Gastroesophageal sphincter (tissue), 4 donors: ENCODE measurements at regions not wholly inside any gene's neighbourhood (a gene's known extent, or its start where the extent isn't known, plus 50 kb on each side); places are given as distances from the start of the nearest gene placed in this dataset.

Experiments
- ATAC-seq: fragments of 150-250 bp; one replicate; pipeline ENCODE4 v1.9.1; 2016; ENCODE audit warnings: mild to moderate bottlenecking, moderate library complexity
- H3K27ac ChIP-seq, 4 donors: fragments of 200-600 bp; sonication (generic) in 3 of 4; 1 replicate in 3 of 4; 2 replicates in 1 of 4; pipeline ENCODE4 v1.5.1; 2016 to 2019
- H3K27me3 ChIP-seq: fragments of 200-600 bp; sonication (generic); one replicate; pipeline ENCODE4 v1.5.1; 2019
- H3K36me3 ChIP-seq, 2 donors: fragments of 200-600 bp; sonication (generic); one replicate each; pipeline ENCODE4 v1.5.1; 2019; ENCODE audit warnings: control low read depth in 1 of 2
- H3K4me1 ChIP-seq, 3 donors: fragments of 200-600 bp; sonication (generic); 1 replicate in 2 of 3; 2 replicates in 1 of 3; pipeline ENCODE4 v1.5.1; 2016 to 2019; ENCODE audit warnings: control low read depth in 2 of 3
- H3K4me3 ChIP-seq, 2 donors: fragments of 200-600 bp; sonication (generic); one replicate each; pipeline ENCODE4 v1.5.1; 2019; ENCODE audit warnings: mild to moderate bottlenecking in 1 of 2, moderate library complexity in 1 of 2
- H3K9me3 ChIP-seq, 3 donors: fragments of 200-600 bp; sonication (generic); one replicate each; pipeline ENCODE4 v1.5.1; 2017 to 2019; ENCODE audit warnings: control low read depth in 2 of 3
- EP300 ChIP-seq: sonication (generic); formaldehyde crosslinking; IDR thresholded peaks from one replicate; pipeline ENCODE4 v1.6.1; 2017; ENCODE audit warnings: antibody characterized with exemption, mild to moderate bottlenecking
- POLR2A ChIP-seq, 2 donors: fragments of 450-650 bp; IDR thresholded peaks; one replicate each; pipeline ENCODE4 v1.6.1; 2017; ENCODE audit warnings: antibody characterized with exemption in 2 of 2, mild to moderate bottlenecking in 2 of 2, moderate library complexity in 1 of 2
- POLR2AphosphoS5 ChIP-seq: sonication (generic); formaldehyde crosslinking; IDR thresholded peaks from one replicate; pipeline ENCODE4 v1.6.1; 2017; ENCODE audit warnings: antibody characterized with exemption
- WGBS, 2 donors: methylation state at CpG; one replicate each; pipeline ENCODE4 v1.1.5; 2018; ENCODE audit warnings: low coverage in 1 of 2; 5-methylcytosine and 5-hydroxymethylcytosine counted together
- TF ChIP-seq, protein P1 (sequence below), 4 experiments: fragments of 200-600 bp in 2 of 4; fragments of 450-650 bp in 2 of 4; sonication (generic) in 1 of 4; IDR thresholded peaks; one replicate each; pipeline ENCODE4 v1.5.1; 2017 to 2019; ENCODE audit warnings: antibody characterized with exemption in 4 of 4, mild to moderate bottlenecking in 2 of 4, moderate library complexity in 2 of 4

- 93% methylated on average over 3 of the region's 3 CpGs; no CpG with 5 or more reads in 1 of the 2 donors for WGBS, 2 donors
- H3K27ac ChIP-seq: no peak overlapping the region
- ATAC-seq: no peak
These were observed 156.2 kb downstream of the PABPC4L start for GRCh38 chr4:134045411-134045810.

DNA sequence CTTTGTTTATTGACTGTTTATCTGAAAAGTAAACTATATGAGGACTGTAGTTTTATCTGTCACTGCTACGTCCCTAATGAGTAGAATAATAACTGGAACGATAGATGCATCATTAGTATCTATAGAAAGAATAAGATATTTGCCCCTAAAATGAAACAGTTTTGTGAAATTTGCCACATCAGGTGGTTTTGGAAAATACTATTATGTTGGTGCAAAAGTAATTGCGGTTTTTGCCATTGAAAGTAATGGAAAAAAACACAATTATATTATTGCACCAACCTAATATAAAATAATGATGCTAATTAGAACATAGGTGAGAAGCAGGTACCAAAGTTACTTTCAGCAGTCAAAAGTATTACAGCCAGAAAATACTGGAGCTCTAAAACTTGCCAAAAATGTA lies 158.3 kb downstream of the PABPC4L start:
- H3K4me3 ChIP-seq: no peak overlapping the region
- ATAC-seq: no peak
- H3K27me3 ChIP-seq: no peaks in the 10 kb centered on the region

More at GRCh38 chr4:134045411-134045810, 156.2 kb downstream of the PABPC4L start:
- Histone ChIP-seq H3K27me3 (no peaks in the 10 kb centered on the region), H3K9me3 (no peaks in the 10 kb centered on the region), H3K4me1 (no peaks in the 10 kb centered on the region), H3K4me3 (no peak overlapping the region), H3K36me3 (no peaks in the 10 kb centered on the region)
- TF ChIP-seq, protein P1, sequence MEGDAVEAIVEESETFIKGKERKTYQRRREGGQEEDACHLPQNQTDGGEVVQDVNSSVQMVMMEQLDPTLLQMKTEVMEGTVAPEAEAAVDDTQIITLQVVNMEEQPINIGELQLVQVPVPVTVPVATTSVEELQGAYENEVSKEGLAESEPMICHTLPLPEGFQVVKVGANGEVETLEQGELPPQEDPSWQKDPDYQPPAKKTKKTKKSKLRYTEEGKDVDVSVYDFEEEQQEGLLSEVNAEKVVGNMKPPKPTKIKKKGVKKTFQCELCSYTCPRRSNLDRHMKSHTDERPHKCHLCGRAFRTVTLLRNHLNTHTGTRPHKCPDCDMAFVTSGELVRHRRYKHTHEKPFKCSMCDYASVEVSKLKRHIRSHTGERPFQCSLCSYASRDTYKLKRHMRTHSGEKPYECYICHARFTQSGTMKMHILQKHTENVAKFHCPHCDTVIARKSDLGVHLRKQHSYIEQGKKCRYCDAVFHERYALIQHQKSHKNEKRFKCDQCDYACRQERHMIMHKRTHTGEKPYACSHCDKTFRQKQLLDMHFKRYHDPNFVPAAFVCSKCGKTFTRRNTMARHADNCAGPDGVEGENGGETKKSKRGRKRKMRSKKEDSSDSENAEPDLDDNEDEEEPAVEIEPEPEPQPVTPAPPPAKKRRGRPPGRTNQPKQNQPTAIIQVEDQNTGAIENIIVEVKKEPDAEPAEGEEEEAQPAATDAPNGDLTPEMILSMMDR (IDR thresholded peaks at IDR 0.05): no peak
- TF ChIP-seq POLR2A (IDR thresholded peaks at IDR 0.05) (no peak), EP300 (no peak), POLR2AphosphoS5 (no peak)

GRCh38 chr4:134028421-134028820 lies 173.2 kb downstream of the PABPC4L start:
- no peaks in the 10 kb centered on the region for H3K9me3 ChIP-seq
- ATAC-seq: no peak
- H3K4me3 ChIP-seq: no peak overlapping the region
- H3K27me3 ChIP-seq: no peaks in the 10 kb centered on the region
- no peaks in the 10 kb centered on the region for H3K36me3 ChIP-seq
- H3K4me1 ChIP-seq: no peaks in the 10 kb centered on the region
- no peak overlapping the region for H3K27ac ChIP-seq
- TF ChIP-seq, protein P1 (IDR thresholded peaks at IDR 0.05): no peak
- TF ChIP-seq EP300: no peak
- no peak for TF ChIP-seq POLR2A (IDR thresholded peaks at IDR 0.05)
- TF ChIP-seq POLR2AphosphoS5: no peak

More for the DNA sequence above, 158.3 kb downstream of the PABPC4L start:
- Histone ChIP-seq H3K36me3 (no peaks in the 10 kb centered on the region), H3K9me3 (no peaks in the 10 kb centered on the region), H3K27ac (no peak overlapping the region), H3K4me1 (no peaks in the 10 kb centered on the region)
- TF ChIP-seq, protein P1 (IDR thresholded peaks at IDR 0.05): no peak
- TF ChIP-seq EP300: no peak
- TF ChIP-seq POLR2AphosphoS5: no peak
- no peak for TF ChIP-seq POLR2A (IDR thresholded peaks at IDR 0.05)
- WGBS, 2 donors: 61 to 95% methylated on average over 3 of the region's 3 CpGs

GRCh38 chr4:134027931-134028330 lies 173.7 kb downstream of the PABPC4L start:
- ATAC-seq: no peak
- H3K27me3 ChIP-seq: no peaks in the 10 kb centered on the region
- no peaks in the 10 kb centered on the region for H3K4me1 ChIP-seq
- WGBS, 2 donors: 78 to 83% methylated on average over 1 of the region's 1 CpG
- no peak overlapping the region for H3K4me3 ChIP-seq
- TF ChIP-seq POLR2AphosphoS5 (no peak), POLR2A (IDR thresholded peaks at IDR 0.05) (no peak), EP300 (no peak)
- TF ChIP-seq, protein P1 (IDR thresholded peaks at IDR 0.05): no peak
- no peak overlapping the region for H3K27ac ChIP-seq
- H3K9me3 ChIP-seq: no peaks in the 10 kb centered on the region
- no peaks in the 10 kb centered on the region for H3K36me3 ChIP-seq

- Histone ChIP-seq H3K4me3 (no peak overlapping the region), H3K27me3 (no peaks in the 10 kb centered on the region), H3K4me1 (no peaks in the 10 kb centered on the region), H3K27ac (no peak overlapping the region), H3K9me3 (no peaks in the 10 kb centered on the region), H3K36me3 (no peaks in the 10 kb centered on the region)
- WGBS, 2 donors: 100% methylated on average over 1 to 2 of the region's 2 CpGs
- TF ChIP-seq, protein P1 (IDR thresholded peaks at IDR 0.05): no peak
- TF ChIP-seq POLR2A (IDR thresholded peaks at IDR 0.05): no peak
- no peak for TF ChIP-seq POLR2AphosphoS5
- TF ChIP-seq EP300: no peak
- ATAC-seq: no peak
These were observed 177.3 kb downstream of the PABPC4L start for GRCh38 chr4:134024251-134024650.
